Gastroesophageal sphincter (tissue), 3 donors: ENCODE measurements at regions not wholly inside any gene's neighbourhood (a gene's known extent, or its start where the extent isn't known, plus 50 kb on each side); places are given as distances from the start of the nearest gene placed in this dataset.

ENCODE experiments used
- EP300 ChIP-seq: sonication (generic); formaldehyde crosslinking; IDR thresholded peaks from one replicate; pipeline ENCODE4 v1.6.1; 2017; ENCODE audit warnings: antibody characterized with exemption, mild to moderate bottlenecking
- POLR2A ChIP-seq, 2 donors: fragments of 450-650 bp; IDR thresholded peaks; one replicate each; pipeline ENCODE4 v1.6.1; 2017; ENCODE audit warnings: antibody characterized with exemption in 2 of 2, mild to moderate bottlenecking in 2 of 2, moderate library complexity in 1 of 2
- POLR2AphosphoS5 ChIP-seq: sonication (generic); formaldehyde crosslinking; IDR thresholded peaks from one replicate; pipeline ENCODE4 v1.6.1; 2017; ENCODE audit warnings: antibody characterized with exemption
- TF ChIP-seq, protein P1 (sequence below), 4 experiments: fragments of 200-600 bp in 2 of 4; fragments of 450-650 bp in 2 of 4; sonication (generic) in 1 of 4; IDR thresholded peaks; one replicate each; pipeline ENCODE4 v1.5.1; 2017 to 2019; ENCODE audit warnings: antibody characterized with exemption in 4 of 4, mild to moderate bottlenecking in 2 of 4, moderate library complexity in 2 of 4

DNA sequence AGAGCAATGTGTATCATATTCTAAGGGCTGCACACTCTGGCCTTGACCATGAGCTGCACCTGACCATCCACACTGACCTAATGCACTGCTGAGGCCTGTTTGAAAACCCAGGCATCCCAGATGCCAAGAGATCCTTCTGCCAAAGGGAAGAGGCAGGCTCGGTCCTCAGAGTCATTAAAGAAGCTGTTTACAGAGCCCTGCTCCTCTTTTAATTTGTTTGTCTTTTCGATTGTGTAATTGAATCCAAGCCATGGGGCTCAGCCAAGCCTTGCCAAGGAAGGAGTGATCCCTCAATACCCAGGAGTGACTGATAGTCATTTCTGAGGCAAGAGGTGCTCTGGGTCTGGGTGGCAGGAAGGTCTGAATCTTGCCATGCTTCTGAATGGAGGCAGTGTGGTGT, 94.5 kb upstream of the ISX start:
- TF ChIP-seq, protein P1, sequence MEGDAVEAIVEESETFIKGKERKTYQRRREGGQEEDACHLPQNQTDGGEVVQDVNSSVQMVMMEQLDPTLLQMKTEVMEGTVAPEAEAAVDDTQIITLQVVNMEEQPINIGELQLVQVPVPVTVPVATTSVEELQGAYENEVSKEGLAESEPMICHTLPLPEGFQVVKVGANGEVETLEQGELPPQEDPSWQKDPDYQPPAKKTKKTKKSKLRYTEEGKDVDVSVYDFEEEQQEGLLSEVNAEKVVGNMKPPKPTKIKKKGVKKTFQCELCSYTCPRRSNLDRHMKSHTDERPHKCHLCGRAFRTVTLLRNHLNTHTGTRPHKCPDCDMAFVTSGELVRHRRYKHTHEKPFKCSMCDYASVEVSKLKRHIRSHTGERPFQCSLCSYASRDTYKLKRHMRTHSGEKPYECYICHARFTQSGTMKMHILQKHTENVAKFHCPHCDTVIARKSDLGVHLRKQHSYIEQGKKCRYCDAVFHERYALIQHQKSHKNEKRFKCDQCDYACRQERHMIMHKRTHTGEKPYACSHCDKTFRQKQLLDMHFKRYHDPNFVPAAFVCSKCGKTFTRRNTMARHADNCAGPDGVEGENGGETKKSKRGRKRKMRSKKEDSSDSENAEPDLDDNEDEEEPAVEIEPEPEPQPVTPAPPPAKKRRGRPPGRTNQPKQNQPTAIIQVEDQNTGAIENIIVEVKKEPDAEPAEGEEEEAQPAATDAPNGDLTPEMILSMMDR (IDR thresholded peaks at IDR 0.05) = no peak
- TF ChIP-seq POLR2AphosphoS5 (no peak), POLR2A (IDR thresholded peaks at IDR 0.05) (no peak), EP300 (no peak)
